GDM1 (cell line): ENCODE measurements at regions not wholly inside any gene's neighbourhood (a gene's known extent, or its start where the extent isn't known, plus 50 kb on each side); places are given as distances from the start of the nearest gene placed in this dataset.
"Not testable (repeated sequence)": the region's sequence is repeated elsewhere in the genome, so short reads cannot be mapped to it uniquely, and the experiment has no call there.

ENCODE experiments used
- DNase-seq: peaks from one replicate; lab custom pipeline; 2025; lab: John Stamatoyannopoulos, UW

DNA sequence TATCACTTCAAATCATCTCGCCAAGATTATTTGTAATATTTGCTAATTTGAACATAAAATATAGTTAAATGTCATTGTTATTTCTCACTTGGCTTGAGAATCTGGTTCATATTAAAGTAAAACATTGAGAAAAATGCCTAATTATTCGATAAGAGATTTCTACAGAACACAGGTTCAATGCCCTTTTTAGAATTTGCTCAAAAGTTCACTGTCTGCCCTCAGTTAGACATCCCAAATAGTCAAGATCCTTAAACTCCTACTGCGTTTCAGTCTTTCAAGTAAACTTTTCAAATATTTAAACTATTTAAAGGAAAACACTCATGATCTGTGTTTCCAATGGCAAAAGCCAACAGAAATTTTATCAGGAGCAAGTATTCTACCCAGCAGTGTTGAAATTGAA, 204.1 kb upstream of the AGTR1 start:
- DNase-seq = no peak

DNA sequence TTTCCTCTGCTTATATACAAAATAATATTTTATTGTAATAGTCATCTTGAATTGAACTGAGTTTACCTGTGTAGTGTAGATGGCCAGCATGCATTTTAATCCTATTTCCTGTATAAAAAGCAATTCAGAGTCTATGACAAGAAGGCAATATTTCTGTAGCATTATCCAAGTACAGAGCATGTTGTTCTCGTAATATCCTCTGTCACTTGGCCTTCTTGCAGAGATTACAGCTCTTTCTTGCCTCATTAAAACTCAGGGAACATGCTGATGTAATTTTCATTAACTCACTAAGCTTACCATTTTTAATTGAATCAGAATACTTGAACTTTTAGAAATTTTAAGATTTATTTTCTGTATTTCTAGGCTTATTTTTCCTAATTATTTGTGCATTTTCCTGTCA, 203.3 kb upstream of the AGTR1 start:
- no peak for DNase-seq

DNA sequence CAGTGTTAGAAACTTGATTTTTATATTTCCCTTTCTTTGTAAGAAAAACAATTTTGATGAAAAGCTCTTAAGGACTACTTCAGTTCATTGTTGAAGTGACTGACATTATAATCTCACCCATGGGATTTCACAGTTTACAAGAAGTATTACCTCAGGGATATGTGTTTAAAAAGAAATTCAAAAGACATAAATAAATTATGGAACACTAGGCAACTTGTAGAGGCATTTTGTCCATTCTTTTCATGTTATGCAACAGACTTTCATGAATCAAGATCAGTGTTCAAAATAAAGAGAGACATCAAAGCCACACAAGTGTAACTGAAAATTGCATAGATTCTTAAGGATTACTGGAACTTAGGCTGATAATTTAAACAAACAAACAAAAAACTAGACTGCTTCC, 196.8 kb upstream of the AGTR1 start:
- DNase-seq = no peak

DNA sequence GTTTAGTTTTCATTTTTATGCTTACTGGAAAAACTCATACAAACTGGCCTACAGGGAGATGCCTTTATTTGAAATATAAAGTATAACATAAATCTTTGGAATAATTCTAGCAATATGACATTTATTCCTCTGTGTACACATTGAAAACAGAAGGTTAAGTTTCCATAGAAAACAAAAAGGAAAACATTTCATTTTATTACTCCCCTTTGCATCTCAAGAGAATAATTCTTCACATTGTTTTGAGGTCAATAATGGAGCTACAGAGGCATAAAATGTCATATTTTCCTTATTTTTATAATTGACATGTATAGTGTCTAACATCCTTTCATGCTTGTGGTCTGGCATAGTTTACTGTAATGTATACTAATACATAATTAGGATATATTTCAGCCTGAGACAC, 187.6 kb upstream of the AGTR1 start:
- no peak for DNase-seq

DNA sequence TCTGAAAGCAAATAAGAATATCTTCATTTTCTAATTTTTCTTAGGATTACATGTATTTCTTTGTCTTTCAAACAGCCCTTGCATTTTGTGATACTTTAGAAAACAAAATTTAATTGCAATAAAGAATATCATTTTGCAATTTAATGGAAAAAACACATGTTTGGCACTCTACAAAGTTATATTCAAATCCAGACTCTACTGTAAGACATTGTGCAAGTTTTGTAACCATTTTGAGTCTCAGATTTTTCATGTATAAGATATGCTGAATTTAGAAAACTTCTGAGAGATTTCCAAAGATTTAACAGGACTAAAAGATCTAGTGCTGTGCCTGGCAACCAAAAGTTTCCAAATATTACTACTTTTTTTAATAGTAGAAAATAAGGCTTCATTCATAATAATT, 187.1 kb upstream of the AGTR1 start:
- DNase-seq = no peak

DNA sequence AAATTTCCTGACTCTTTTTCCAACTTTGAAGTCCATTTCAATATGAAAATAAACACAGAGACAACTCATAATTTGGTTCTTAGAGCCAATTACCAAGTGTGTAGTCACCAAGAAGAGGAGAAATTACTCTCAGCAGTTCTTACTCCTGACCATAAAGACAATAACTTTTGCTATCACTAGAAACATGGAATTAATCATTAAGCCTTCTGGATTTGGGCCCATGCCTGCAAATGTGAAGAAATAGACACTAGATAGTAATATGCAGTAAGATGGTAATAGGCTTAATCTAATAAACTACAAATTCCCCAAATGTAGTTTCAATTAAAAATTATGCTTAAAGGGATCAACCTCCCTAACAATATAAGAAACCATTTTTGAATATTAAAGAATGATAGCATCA, 185.1 kb upstream of the AGTR1 start:
- DNase-seq = no peak

DNA sequence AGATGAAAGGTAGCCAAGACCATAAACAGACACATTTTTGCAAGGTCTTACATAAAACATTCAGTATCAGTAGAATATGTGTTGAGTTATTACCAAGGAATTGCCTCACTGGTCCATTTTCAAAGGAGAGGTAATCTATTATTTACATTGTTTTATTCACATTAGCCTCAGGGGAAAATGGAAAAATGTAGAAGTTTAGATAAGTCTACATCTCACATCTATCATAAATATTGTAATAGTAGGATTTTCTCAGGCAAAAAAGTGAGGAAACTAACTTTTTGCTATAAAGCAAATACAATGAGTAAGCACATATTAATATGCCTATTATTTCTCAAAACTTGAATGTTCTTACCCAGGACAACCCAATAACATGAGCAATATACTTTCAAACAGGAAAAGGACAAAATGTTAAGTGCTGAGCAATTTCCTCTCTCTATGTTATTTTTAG, 184.6 kb upstream of the AGTR1 start:
- no peak for DNase-seq

DNA sequence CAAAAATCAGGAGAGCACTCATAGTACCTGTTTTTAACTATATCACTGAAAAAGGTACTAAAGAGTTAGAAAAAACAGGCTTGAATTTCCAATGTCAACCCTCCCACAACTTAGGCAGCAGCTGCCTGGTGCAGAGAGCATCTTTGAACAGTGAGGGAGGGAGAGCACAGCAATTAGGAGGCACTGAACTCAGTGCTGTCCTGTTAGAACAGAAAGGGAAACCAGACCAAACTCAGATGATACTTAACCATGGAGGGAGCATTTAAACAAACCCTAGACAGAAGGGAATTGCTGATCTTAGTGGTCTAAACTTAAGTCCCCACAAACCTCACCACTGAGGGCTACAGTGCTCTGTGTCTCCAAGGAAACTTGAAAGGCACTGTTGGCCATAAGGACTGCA, 179.2 kb upstream of the AGTR1 start:
- no peak for DNase-seq

DNA sequence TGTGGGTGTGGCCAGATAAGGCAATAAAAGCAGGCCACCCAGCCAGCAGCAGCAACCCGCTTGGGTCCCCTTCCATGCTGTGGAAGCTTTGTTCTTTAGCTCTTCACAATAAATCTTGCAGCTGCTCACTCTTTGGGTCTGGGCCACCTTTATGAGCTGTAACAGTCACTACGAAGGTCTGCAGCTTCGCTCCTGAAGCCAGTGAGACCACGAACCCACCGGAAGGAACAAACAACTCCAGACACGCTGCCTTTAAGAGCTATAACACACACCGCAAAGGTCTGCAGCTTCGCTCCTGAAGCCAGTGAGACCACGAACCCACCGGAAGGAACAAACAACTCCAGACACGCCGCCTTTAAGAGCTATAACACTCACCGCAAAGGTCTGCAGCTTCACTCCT, 172.1 kb upstream of the AGTR1 start:
- peak; percentile 48 for DNase-seq

DNA sequence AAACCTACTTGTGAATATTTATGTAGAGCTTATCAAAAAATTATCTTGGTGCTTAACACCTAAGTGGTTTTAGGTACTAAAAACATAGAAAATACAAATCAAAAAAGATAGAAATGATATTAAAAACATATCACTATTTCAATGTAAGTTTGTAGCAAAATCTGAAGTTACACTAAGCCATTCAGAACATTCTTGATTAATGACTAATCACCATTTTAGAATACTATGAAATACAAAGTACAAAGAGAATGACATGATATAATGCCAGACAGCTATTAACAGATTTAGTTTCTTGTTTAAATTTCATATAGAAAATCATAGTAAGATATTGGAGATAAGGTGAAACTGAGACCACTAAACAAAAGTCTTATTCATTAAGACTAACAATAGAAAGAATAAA, 169.7 kb upstream of the AGTR1 start:
- DNase-seq = no peak

DNA sequence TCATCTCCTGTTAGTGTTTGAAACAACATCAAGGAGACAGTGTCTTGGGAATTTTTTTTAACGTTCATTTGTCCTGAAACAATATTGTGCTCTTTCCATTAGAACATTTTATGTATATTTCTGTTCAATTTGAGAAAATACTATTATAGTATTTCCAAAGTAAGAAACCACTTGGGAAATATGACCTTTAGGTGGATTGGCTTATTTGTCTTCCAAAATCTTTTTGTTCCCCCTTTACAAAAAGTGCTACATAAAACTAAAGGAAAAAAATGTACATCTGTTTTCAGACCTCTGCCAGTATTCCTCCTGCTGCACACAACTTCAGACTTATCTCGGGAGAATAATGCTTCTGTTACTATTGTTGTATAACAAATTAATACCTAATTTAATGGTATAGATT, 165.9 kb upstream of the AGTR1 start:
- no peak for DNase-seq

DNA sequence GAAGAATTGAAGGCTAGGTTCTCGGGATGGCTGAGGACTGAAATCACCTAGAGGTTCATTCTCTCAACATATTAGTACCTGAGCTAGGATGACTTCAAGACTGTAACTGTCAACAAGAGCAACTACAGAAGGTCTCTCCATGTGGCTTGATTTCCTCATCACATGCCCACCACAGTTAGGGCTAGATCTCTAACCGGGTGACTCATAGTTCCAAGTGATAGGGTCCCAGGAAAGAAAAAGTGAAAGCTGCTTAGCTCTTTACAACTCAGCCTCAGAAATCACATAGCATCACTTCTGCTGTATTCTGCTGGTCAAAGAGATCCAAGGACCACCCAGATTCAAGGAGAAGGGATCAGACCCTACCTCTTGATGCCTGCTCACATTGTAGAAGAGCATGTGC, 165.4 kb upstream of the AGTR1 start:
- no peak for DNase-seq

DNA sequence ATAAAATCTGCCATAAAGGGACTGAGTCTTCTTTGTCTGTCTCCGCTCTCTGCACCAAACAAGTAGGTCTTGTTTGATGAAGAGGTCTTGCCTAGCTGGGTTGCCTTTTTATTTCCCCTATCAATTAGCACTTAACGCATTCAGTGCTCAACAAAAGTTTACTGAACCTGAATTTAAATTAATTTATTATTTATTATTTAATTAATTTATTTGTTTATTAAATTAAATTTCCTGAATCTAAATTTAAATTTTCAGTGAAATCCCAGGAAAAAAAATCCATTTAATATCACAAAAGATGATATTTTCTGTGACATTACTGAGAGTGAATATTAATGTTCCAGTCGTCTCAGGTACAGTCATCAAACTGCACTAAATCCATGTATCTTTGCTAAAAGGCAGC, 164.9 kb upstream of the AGTR1 start:
- DNase-seq = no peak

DNA sequence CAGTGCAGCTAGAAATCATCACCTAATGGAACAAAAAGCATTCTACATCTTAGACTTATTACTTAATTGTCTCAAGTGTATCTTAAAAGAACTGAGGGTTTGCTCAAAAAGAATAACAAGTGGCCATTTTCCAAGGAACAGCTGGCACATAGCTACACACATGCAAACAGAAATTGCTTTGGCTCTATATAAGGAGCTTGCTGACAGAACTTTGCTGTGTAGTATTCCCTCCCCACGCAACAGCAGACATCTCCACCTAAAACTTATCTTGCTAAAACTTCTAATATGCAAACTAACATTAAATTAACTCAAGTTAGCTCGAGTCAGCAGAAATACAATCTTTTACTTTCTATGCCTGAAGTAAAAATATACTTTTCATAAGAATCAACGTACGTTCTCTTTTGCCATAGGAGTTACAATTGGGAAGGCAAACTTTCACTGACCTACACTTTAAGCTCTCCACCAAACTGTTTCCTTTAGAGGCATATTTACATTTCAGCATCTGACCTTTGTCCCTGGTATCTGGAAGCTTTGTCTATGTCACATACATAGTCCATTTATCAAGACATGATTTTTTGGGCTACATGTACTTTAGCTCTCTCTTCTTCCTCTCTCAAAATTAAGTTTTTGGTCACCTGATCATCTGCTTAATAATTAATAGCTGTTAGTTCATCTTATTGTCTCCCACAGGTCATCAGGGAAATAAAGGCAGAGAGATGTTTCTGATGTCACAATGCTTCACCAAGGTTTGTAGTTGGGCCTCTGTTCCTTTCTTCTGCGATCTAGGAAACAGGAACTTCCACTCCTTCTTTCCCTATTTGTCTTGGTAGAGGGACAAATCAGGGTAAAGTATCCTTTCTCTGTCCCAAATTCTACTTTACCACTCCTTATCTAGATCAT, 163.4 kb upstream of the AGTR1 start:
- DNase-seq = no peak

DNA sequence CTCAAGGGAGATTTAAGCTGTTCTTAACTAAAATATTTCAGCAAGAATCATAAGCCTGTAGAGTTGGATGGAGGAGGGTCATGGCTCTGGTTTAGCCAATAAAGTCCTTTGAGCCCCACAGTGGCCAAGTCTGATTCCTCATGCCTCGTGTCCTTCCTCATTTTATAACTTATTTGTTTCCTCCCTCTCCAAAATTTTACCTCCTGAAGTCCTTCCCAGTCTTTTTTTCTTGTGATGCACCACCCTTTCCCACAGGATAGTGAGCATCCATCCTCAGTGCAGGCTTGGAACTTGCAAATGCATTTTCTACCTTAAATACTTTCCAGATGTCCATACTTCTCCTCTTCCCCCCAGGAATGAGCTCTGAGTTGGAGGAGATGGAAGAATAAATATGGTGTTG, 162.7 kb upstream of the AGTR1 start:
- no peak for DNase-seq

DNA sequence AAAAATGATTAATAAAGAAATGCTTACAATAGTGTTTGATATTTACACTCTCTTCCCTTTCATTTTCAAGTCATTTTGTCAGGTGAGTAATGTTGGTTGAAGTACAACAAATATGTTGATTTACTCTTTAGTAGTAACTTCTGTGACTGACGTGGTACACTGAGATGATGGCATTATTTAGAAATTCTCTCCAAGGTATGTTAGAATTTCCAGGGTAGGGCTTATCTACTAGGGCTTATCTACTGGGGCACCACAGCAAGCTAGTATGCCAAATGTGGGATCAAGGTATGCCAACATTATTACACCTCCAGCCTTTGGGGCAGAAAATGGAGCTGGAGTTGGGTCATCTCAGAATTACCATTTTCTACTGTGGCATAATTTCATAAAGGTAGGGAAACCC, 157.4 kb upstream of the AGTR1 start:
- no peak for DNase-seq

DNA sequence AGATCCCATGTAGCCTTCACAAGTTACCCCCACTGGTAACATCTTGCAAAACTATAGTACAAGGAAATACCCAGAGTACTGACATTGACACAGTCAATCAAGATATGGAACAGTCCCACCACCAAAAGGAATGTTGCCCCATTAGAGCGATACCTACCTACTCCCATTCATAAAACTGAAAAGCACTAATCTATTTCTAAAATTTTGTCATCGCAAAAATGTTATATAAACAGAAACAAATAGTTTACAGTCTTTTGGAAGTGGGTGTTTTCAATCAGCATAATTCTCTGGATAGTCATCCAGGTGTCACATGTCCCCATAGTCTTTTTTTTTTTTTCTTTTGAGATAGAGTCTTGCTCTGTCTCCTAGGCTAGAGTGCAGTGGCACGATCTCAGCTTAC, 156.9 kb upstream of the AGTR1 start:
- no peak for DNase-seq

DNA sequence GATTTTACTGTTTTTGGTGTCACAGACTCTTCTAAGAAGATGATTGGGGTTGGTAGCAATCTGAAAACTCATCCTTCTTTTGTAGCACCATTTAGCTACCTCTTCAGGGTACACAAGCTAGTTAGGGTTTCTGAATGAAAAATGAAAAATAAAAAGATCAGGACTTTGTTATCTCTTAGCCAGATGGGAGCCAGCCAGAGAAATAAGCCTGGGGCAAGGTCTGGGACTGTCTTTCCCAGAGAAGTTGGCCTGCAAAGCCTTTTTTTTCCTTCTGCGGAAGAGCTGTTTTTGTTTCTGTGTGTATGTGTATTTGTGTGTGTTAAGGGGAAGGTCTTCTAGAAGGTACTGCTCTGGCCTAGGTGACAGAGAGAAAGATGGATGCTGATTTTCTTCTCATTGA, 150.7 kb upstream of the AGTR1 start:
- DNase-seq = no peak

DNA sequence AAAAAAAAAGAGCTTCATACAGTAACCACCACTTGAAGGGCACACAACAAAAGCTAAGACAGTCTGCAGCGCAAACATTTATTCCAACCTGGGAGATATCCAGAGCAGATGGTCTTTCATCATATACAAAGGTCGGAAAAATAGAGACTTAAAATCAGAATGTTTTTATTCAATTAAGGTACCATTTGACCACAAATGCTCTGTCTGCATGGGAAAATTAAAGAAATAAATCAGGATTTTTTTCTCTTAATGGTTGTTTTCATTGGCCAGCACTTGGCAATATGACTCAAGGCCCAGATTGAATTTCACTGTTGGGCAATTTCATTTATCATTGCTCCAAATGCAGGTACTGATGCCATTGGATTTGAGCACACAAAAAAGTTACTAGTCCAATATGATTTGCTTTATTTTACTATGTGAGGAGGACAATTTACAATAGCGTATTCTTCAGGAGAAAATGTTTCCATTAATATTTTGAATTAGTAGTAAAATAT, 145.9 kb upstream of the AGTR1 start:
- DNase-seq = no peak

DNA sequence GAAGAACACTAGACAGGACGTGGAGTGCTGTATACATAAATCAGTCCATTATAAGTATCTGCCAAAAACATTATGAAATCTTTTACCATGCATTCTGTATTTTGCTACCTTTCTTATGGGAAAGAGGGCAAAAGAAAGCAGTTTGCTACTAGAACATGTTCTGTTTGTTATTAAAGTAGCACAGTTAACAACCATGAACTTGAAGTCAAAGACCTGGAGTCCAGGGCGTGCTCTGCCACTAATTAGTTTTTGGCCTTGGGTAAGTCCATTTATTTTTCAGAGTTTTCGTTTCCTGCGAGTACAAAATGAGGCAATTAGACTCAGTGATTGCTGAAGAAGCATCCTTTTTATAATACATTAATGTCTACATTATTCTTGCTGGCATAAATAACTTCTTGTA, 143.3 kb upstream of the AGTR1 start:
- DNase-seq = no peak

DNA sequence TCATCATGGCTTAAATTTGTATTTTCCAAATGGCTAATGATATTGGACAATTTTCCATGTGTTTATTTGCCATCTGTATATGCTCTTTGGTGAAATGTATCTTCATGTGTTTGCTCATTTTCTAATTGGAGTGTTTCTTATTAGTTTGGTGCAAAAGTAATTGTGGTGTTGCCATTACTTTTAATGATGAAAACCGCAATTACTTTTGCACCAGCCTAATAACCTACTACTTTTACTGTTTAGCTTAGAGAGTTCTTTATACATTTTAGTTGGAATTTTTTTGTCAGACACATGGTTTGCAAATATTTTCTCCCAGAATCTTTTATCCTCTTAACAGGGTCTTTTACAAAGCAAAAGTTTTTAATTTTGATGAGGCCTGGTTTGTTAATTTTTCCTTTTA, 141.0 kb upstream of the AGTR1 start:
- DNase-seq = no peak

DNA sequence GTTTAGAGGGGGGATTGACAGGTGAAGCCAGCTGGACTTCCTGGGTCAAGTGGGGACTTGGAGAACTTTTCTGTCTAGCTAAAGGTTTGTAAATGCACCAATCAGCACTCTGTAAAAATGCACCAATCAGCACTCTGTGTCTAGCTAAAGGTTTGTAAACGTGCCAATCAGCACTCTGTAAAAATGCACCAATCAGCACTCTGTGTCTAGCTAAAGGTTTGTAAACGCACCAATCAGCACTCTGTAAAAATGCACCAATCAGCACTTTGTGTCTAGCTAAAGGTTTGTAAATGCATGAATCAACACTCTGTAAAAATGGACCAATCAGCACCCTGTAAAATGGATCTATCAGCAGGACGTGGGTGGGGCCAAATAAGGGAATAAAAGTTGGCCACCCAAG, 120.1 kb upstream of the AGTR1 start:
- not testable (repeated sequence) for DNase-seq

DNA sequence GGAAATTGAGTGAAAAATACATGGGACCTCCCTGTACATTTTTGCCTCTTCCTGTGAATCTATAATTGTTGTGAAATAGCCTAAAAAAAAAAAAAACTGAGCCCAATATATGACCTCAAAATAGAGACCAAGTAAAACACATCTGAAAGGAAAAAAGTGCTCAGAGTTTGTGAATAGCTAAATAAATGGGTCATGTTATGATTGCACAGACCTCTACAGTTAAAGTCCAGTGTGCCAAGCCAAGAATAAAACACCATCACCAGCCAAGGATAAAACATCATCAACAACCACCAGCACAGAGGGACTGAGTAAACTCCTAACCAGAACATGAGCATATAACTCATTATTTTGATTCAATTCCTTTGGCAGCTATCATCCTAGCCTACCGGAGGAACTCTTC, 115.6 kb upstream of the AGTR1 start:
- DNase-seq = no peak

DNA sequence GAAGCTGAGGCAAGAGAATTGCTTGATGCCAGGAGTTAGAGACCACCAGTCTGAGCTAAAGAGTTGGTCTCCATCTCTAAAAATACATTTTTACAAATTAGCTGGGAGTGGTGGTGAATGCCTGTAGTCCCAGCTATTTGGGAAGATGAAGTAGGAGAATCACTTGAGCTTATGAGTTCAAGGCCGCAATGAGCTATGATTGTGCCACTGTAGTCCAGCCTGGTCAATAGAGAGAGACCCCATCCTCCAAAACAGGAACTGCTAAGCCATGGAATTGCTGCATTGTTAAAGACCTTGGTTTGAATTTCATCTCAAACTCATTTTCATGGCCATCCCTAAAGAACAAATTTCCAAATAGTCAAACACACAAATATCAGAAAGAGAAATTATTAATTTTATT, 113.9 kb upstream of the AGTR1 start:
- DNase-seq = no peak
